Muscle layer of duodenum (tissue), 2 donors: ENCODE measurements at regions not wholly inside any gene's neighbourhood (a gene's known extent, or its start where the extent isn't known, plus 50 kb on each side); places are given as distances from the start of the nearest gene placed in this dataset.

ENCODE experiments used
- H3K27ac ChIP-seq: one replicate; pipeline ENCODE4 v1.7.0; 2013; ENCODE audit warnings: mild to moderate bottlenecking, low read length
- H3K27me3 ChIP-seq: one replicate; pipeline ENCODE4 v1.7.0; 2013; ENCODE audit warnings: low read depth, mild to moderate bottlenecking, control low read depth, low read length
- H3K36me3 ChIP-seq, 2 donors: one replicate each; pipeline ENCODE4 v1.7.0; 2013; ENCODE audit warnings: low read length in 2 of 2, control low read depth in 1 of 2, mild to moderate bottlenecking in 1 of 2; ENCODE audit not compliant: insufficient read depth in 2 of 2, control insufficient read depth in 1 of 2
- H3K4me1 ChIP-seq, 2 donors: one replicate each; pipeline ENCODE4 v1.7.0; 2013; ENCODE audit warnings: low read length in 2 of 2, mild to moderate bottlenecking in 2 of 2, control low read depth in 1 of 2, moderate library complexity in 1 of 2; ENCODE audit not compliant: insufficient read depth in 2 of 2, control insufficient read depth in 1 of 2
- H3K4me3 ChIP-seq, 2 donors: one replicate each; pipeline ENCODE4 v1.7.0; 2013; ENCODE audit warnings: low read length in 2 of 2, low read depth in 1 of 2, mild to moderate bottlenecking in 1 of 2
- H3K9me3 ChIP-seq, 2 donors: one replicate each; pipeline ENCODE4 v1.7.0; 2013; ENCODE audit warnings: low read length in 2 of 2, control low read depth in 1 of 2, mild to moderate bottlenecking in 1 of 2; ENCODE audit not compliant: control insufficient read depth in 1 of 2
- donor health status: healthy.

GRCh38 chr10:121168545-121169216 lies 317.5 kb downstream of the WDR11 start:
- Histone ChIP-seq H3K4me1 (no peaks in the 10 kb centered on the region), H3K27ac (no peak overlapping the region), H3K36me3 (no peaks in the 10 kb centered on the region)

GRCh38 chr10:121169406-121169805 lies 318.2 kb downstream of the WDR11 start:
- Histone ChIP-seq H3K4me3 (no peak overlapping the region), H3K9me3 (no peaks in the 10 kb centered on the region), H3K27me3 (no peaks in the 10 kb centered on the region), H3K4me1 (no peaks in the 10 kb centered on the region), H3K27ac (no peak overlapping the region), H3K36me3 (no peaks in the 10 kb centered on the region)

More at GRCh38 chr10:121168545-121169216, 317.5 kb downstream of the WDR11 start:
- Histone ChIP-seq H3K4me3 (no peak overlapping the region), H3K9me3 (peaks cover 0 to 3% of the 10 kb centered on the region in 2 donors), H3K27me3 (no peaks in the 10 kb centered on the region)

- H3K9me3 ChIP-seq: no peaks in the 10 kb centered on the region
- H3K27me3 ChIP-seq: no peaks in the 10 kb centered on the region
- H3K4me1 ChIP-seq: no peaks in the 10 kb centered on the region
- H3K27ac ChIP-seq: no peak overlapping the region
- H3K4me3 ChIP-seq: no peak overlapping the region
- no peaks in the 10 kb centered on the region for H3K36me3 ChIP-seq
These were observed 320.9 kb downstream of the WDR11 start for GRCh38 chr10:121171825-121172787.

- Histone ChIP-seq H3K4me1 (no peaks in the 10 kb centered on the region), H3K36me3 (no peaks in the 10 kb centered on the region), H3K27ac (no peak overlapping the region), H3K4me3 (no peak overlapping the region), H3K9me3 (no peaks in the 10 kb centered on the region), H3K27me3 (no peaks in the 10 kb centered on the region)
These were observed 327.8 kb downstream of the WDR11 start for GRCh38 chr10:121179006-121179405.

GRCh38 chr10:121182219-121182618 lies 331.1 kb downstream of the WDR11 start:
- no peak overlapping the region for H3K27ac ChIP-seq
- H3K9me3 ChIP-seq: no peaks in the 10 kb centered on the region
- no peaks in the 10 kb centered on the region for H3K36me3 ChIP-seq
- no peaks in the 10 kb centered on the region for H3K4me1 ChIP-seq
- H3K27me3 ChIP-seq: no peaks in the 10 kb centered on the region
- no peak overlapping the region for H3K4me3 ChIP-seq

GRCh38 chr10:121183236-121183635 lies 332.1 kb downstream of the WDR11 start:
- Histone ChIP-seq H3K4me1 (no peaks in the 10 kb centered on the region), H3K27ac (no peak overlapping the region), H3K36me3 (no peaks in the 10 kb centered on the region), H3K4me3 (no peak overlapping the region), H3K9me3 (no peaks in the 10 kb centered on the region), H3K27me3 (no peaks in the 10 kb centered on the region)

- no peaks in the 10 kb centered on the region for H3K4me1 ChIP-seq
- H3K27ac ChIP-seq: no peak overlapping the region
- no peaks in the 10 kb centered on the region for H3K36me3 ChIP-seq
- no peaks in the 10 kb centered on the region for H3K27me3 ChIP-seq
- no peaks in the 10 kb centered on the region for H3K9me3 ChIP-seq
- no peak overlapping the region for H3K4me3 ChIP-seq
These were observed 332.5 kb downstream of the WDR11 start for GRCh38 chr10:121183707-121184106.

- Histone ChIP-seq H3K27me3 (no peaks in the 10 kb centered on the region), H3K36me3 (no peaks in the 10 kb centered on the region), H3K27ac (no peak overlapping the region), H3K9me3 (no peaks in the 10 kb centered on the region), H3K4me3 (no peak overlapping the region), H3K4me1 (no peaks in the 10 kb centered on the region)
These were observed 334.8 kb downstream of the WDR11 start for GRCh38 chr10:121185816-121186455.

GRCh38 chr10:121187391-121187790 lies 336.2 kb downstream of the WDR11 start:
- H3K4me1 ChIP-seq: no peaks in the 10 kb centered on the region
- no peaks in the 10 kb centered on the region for H3K9me3 ChIP-seq
- H3K4me3 ChIP-seq: no peak overlapping the region
- no peak overlapping the region for H3K27ac ChIP-seq
- no peaks in the 10 kb centered on the region for H3K27me3 ChIP-seq
- H3K36me3 ChIP-seq: no peaks in the 10 kb centered on the region

- Histone ChIP-seq H3K4me3 (no peak overlapping the region), H3K4me1 (no peaks in the 10 kb centered on the region), H3K27me3 (no peaks in the 10 kb centered on the region), H3K36me3 (no peaks in the 10 kb centered on the region), H3K27ac (no peak overlapping the region), H3K9me3 (no peaks in the 10 kb centered on the region)
These were observed 336.8 kb downstream of the WDR11 start for GRCh38 chr10:121188005-121188404.

- no peak overlapping the region for H3K27ac ChIP-seq
- no peak overlapping the region for H3K4me3 ChIP-seq
- no peaks in the 10 kb centered on the region for H3K4me1 ChIP-seq
- H3K36me3 ChIP-seq: no peaks in the 10 kb centered on the region
- no peaks in the 10 kb centered on the region for H3K9me3 ChIP-seq
- H3K27me3 ChIP-seq: no peaks in the 10 kb centered on the region
These were observed 337.9 kb downstream of the WDR11 start for GRCh38 chr10:121189066-121189465.
